Muscle layer of colon (tissue), 2 donors: ENCODE measurements at regions not wholly inside any gene's neighbourhood (a gene's known extent, or its start where the extent isn't known, plus 50 kb on each side); places are given as distances from the start of the nearest gene placed in this dataset.
"Not testable (repeated sequence)": the region's sequence is repeated elsewhere in the genome, so short reads cannot be mapped to it uniquely, and the experiment has no call there.

Experiments used
- H3K27ac ChIP-seq: one replicate; pipeline ENCODE4 v1.7.0; 2013; ENCODE audit warnings: low read depth, mild to moderate bottlenecking, low read length, moderate library complexity
- H3K27me3 ChIP-seq, 2 donors: one replicate each; pipeline ENCODE4 v1.7.0; 2013; ENCODE audit warnings: low read length in 2 of 2, mild to moderate bottlenecking in 2 of 2; ENCODE audit not compliant: insufficient read depth in 2 of 2, control insufficient read depth in 1 of 2
- H3K36me3 ChIP-seq: one replicate; pipeline ENCODE4 v1.7.0; 2013; ENCODE audit warnings: mild to moderate bottlenecking, low read length; ENCODE audit not compliant: insufficient read depth
- H3K4me1 ChIP-seq: one replicate; pipeline ENCODE4 v1.7.0; 2013; ENCODE audit warnings: mild to moderate bottlenecking, low read length; ENCODE audit not compliant: insufficient read depth
- H3K4me3 ChIP-seq, 2 donors: one replicate each; pipeline ENCODE4 v1.7.0; 2013; ENCODE audit warnings: low read length in 2 of 2, low read depth in 1 of 2, mild to moderate bottlenecking in 1 of 2, moderate library complexity in 1 of 2
- H3K9ac ChIP-seq: one replicate; pipeline ENCODE4 v1.7.0; 2013; ENCODE audit warnings: low read length
- H3K9me3 ChIP-seq: one replicate; pipeline ENCODE4 v1.7.0; 2013; ENCODE audit warnings: mild to moderate bottlenecking, low read length
- donor health status: abdominal sarcoma.
- donor health status: Adenocarcinoma of cecum.

DNA sequence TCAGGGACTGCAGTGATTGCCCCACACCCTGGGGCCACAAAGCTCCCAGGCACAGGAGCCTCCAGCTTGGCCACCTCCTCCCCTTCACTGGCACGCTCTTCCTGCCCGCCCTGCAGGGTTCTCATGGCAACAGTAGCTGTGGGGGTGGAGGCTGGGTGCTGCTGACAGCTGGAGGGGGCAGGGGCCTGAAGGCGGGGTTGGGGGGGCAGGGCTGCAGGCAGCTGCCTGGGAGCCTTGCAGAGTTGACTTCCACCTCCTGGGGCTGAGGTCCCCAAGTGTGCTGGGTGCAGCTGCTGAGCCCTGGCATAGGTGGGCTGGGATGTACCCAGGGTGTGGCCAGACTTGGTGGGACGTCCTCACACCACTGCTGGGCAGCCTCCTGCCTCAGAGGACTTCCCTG is 305.2 kb downstream of the CCDC74A start:
- not testable (repeated sequence) for H3K9ac ChIP-seq, H3K27me3 ChIP-seq, H3K36me3 ChIP-seq, H3K9me3 ChIP-seq, H3K4me1 ChIP-seq, H3K27ac ChIP-seq, H3K4me3 ChIP-seq

- not testable (repeated sequence) for H3K4me3 ChIP-seq, H3K27me3 ChIP-seq, H3K9ac ChIP-seq, H3K4me1 ChIP-seq, H3K36me3 ChIP-seq, H3K27ac ChIP-seq, H3K9me3 ChIP-seq
Measured at GRCh38 chr2:131833367-131834202, 305.9 kb downstream of the CCDC74A start.

- H3K27me3 ChIP-seq, H3K4me3 ChIP-seq, H3K27ac ChIP-seq, H3K9me3 ChIP-seq, H3K36me3 ChIP-seq, H3K4me1 ChIP-seq, H3K9ac ChIP-seq: not testable (repeated sequence)
Measured at GRCh38 chr2:131834203-131835020, 306.7 kb downstream of the CCDC74A start.

- H3K4me1 ChIP-seq, H3K9me3 ChIP-seq, H3K27ac ChIP-seq, H3K4me3 ChIP-seq, H3K27me3 ChIP-seq, H3K9ac ChIP-seq, H3K36me3 ChIP-seq: not testable (repeated sequence)
Measured at GRCh38 chr2:131835022-131835421, 307.3 kb downstream of the CCDC74A start.

GRCh38 chr2:131835621-131836091 is 308.0 kb downstream of the CCDC74A start:
- Histone ChIP-seq H3K36me3 (no peaks in the 10 kb centered on the region), H3K9me3 (no peaks in the 10 kb centered on the region), H3K27ac (no peak overlapping the region), H3K27me3 (no peaks in the 10 kb centered on the region), H3K4me3 (no peak overlapping the region), H3K9ac (no peak overlapping the region), H3K4me1 (no peaks in the 10 kb centered on the region)

DNA sequence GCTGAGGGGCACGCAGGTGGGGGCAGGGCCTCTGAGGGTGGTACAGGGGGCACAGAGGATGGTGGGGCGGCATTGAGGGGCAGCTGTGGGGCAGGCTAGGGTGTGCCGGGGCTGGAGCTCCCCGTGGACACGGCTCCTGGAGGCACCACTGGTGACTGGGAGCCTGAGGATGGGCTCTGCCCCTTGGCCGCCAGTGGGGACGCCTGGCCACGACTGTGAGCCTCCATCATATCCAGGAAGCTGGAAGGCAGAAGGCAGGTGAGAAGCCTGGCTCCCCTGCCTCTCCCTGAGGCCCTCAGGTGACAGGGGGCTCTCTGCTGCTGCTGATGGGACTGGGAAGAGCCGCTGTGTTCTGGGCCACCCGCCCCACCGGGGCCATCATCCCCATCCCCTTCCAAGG is 308.4 kb downstream of the CCDC74A start:
- H3K9ac ChIP-seq, H3K4me1 ChIP-seq, H3K9me3 ChIP-seq, H3K36me3 ChIP-seq, H3K27ac ChIP-seq, H3K4me3 ChIP-seq, H3K27me3 ChIP-seq: not testable (repeated sequence)

DNA sequence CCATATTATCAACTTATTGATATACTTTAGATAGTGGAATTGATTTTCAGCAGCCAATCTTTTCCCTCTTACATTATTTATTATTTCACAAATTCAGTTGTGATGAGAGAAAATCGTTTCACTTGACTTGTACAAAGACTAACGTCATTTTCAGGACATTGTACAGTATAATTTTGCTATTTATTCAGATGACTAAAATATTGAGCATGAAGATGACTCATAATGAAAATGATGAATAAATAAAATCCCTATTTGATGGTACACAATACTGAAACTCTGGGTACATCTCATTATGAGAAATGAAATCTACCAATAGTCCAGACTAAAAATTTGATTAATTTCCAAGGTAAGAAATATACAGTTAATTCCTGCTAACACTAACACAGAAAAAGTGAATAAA is 316.4 kb downstream of the CCDC74A start:
- H3K27ac ChIP-seq, H3K9me3 ChIP-seq, H3K36me3 ChIP-seq, H3K27me3 ChIP-seq, H3K4me1 ChIP-seq, H3K4me3 ChIP-seq, H3K9ac ChIP-seq: not testable (repeated sequence)

DNA sequence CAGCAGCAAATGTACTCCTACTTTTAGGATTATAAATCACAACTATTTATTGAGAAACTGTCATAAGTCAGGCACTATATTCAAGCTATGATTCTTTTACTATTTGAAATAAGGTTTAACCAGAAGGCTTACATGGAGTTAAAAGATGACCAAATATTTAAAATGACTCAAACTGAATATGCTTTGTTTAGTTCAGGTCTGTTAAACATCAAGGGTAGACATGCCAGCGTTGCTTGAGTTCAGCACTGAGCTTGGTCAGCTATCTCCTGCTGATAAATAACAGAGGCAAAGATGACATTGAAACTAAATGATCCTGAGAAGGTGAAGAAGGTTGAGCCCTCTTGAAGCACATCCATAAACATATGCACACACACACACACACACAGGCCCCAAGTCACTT is 305.6 kb downstream of the ANKRD30BL start:
- H3K9me3 ChIP-seq, H3K27me3 ChIP-seq, H3K27ac ChIP-seq, H3K36me3 ChIP-seq, H3K4me1 ChIP-seq, H3K9ac ChIP-seq, H3K4me3 ChIP-seq: not testable (repeated sequence)

DNA sequence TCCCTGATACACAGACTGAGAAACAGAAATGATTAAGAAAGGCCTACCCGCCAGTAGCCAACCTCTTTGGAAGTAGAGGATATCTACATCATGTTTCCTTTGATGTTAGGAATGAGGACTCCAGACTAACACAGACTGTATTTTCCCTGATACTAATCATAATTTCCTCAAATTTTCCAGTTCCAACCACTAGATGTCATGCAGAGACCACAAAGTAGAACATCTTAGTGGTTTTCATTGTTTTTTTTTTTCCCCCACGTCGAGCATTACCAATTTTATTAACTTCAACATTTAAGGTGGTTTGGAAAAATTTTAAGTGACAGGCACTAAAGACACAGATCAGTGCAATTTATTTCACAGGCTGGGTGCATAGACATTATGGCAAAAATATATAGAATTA is 303.6 kb downstream of the ANKRD30BL start:
- not testable (repeated sequence) for H3K4me3 ChIP-seq, H3K9ac ChIP-seq, H3K27ac ChIP-seq, H3K9me3 ChIP-seq, H3K4me1 ChIP-seq, H3K27me3 ChIP-seq, H3K36me3 ChIP-seq
